Lower lobe of right lung (tissue), 2 donors: ENCODE measurements at regions not wholly inside any gene's neighbourhood (a gene's known extent, or its start where the extent isn't known, plus 50 kb on each side); places are given as distances from the start of the nearest gene placed in this dataset.

Experiments used
- ATAC-seq, 2 donors: fragments of 200-7000 bp; cut with Tn5 transposase; one replicate each; pipeline ENCODE4 v1.9.1; 2020 to 2022; ENCODE audit warnings: mild to moderate bottlenecking in 2 of 2, moderate library complexity in 2 of 2
- DNase-seq: peaks from one replicate; pipeline ENCODE4 v3.0.0-alpha.2; 2020
- H3K27ac ChIP-seq: fragments of 200-600 bp; one replicate; pipeline ENCODE4 v1.8.0; 2022
- H3K27me3 ChIP-seq: fragments of 200-600 bp; one replicate; pipeline ENCODE4 v1.8.0; 2022; ENCODE audit warnings: low read depth
- H3K36me3 ChIP-seq: fragments of 200-600 bp; one replicate; pipeline ENCODE4 v1.8.0; 2022; ENCODE audit warnings: mild to moderate bottlenecking
- H3K4me1 ChIP-seq: fragments of 200-600 bp; one replicate; pipeline ENCODE4 v1.8.0; 2022
- H3K4me3 ChIP-seq: fragments of 200-600 bp; one replicate; pipeline ENCODE4 v1.8.0; 2022; ENCODE audit warnings: mild to moderate bottlenecking
- H3K9me3 ChIP-seq: fragments of 200-600 bp; one replicate; pipeline ENCODE4 v1.8.0; 2022
- intact Hi-C: fragments of 100-400 bp; cut with DNase I; formaldehyde crosslinking; loops from one replicate; pipeline ENCODE4 v1.11.0; 2022
- TF ChIP-seq, protein P1 (sequence below): fragments of 200-600 bp; IDR thresholded peaks from one replicate; pipeline ENCODE4 v1.8.0; 2022; ENCODE audit warnings: antibody characterized with exemption, mild to moderate bottlenecking
- donor health status: DM: no; HTN: yes; CAD: no; lungs with severe emphysema.

DNA sequence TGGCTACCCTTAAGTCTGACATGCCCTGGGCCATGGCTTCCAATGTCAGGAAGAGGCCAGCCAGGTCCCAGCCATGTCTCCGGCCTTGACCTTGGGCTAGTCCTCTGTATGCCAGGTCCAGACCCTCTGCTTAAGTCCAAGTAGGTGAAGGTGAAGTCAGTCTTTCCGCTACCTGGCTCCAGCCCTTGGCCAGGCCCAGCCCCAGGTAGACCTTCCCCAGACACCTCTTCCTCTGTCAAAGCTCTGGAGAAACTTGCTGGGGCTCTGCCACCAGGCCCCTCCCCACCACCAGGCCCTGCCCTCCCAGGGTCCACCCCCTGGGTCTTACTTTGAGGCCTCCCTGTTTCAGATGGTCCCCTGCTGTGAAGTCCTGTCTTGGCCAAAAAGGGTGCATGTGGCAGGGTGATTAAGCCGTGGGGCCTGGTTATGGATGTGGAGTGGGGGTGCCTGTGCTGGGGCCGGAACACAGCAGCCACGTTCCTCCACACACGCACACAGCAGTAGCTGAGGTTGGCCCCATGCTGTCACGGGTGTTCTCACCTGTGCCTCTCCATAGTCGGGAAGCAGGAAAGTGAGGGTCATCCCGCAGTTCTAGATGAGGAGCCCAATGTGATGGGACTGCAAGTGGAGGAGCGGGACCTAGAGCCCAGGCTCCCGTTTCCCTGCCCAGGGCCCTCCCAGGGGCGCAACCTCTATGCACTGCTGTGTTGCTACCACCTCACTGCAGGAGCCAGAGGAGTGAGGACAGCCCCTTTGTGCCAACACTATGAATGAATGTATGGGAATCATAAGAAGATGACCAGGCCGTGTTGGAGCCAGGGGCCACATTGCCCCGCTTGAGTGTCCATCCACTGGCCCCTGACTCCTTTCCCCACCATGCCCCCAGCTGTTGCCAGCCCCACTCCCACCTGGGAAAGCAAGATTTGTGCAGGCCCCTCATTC lies 72.2 kb downstream of the LINC01488 start:
- H3K27ac ChIP-seq, result no peak overlapping the region
- no peak overlapping the region for H3K4me3 ChIP-seq
- H3K9me3 ChIP-seq, result peaks cover 17% of the 10 kb centered on the region
- no peaks in the 10 kb centered on the region for H3K36me3 ChIP-seq
- H3K4me1 ChIP-seq, result no peaks in the 10 kb centered on the region
- ATAC-seq (peak in 1 of 2 donors; percentile 21), DNase-seq (no peak)
- intact Hi-C loops, result no loop called here
- TF ChIP-seq, protein P1, sequence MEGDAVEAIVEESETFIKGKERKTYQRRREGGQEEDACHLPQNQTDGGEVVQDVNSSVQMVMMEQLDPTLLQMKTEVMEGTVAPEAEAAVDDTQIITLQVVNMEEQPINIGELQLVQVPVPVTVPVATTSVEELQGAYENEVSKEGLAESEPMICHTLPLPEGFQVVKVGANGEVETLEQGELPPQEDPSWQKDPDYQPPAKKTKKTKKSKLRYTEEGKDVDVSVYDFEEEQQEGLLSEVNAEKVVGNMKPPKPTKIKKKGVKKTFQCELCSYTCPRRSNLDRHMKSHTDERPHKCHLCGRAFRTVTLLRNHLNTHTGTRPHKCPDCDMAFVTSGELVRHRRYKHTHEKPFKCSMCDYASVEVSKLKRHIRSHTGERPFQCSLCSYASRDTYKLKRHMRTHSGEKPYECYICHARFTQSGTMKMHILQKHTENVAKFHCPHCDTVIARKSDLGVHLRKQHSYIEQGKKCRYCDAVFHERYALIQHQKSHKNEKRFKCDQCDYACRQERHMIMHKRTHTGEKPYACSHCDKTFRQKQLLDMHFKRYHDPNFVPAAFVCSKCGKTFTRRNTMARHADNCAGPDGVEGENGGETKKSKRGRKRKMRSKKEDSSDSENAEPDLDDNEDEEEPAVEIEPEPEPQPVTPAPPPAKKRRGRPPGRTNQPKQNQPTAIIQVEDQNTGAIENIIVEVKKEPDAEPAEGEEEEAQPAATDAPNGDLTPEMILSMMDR, result no peak
- H3K27me3 ChIP-seq, result no peaks in the 10 kb centered on the region

DNA sequence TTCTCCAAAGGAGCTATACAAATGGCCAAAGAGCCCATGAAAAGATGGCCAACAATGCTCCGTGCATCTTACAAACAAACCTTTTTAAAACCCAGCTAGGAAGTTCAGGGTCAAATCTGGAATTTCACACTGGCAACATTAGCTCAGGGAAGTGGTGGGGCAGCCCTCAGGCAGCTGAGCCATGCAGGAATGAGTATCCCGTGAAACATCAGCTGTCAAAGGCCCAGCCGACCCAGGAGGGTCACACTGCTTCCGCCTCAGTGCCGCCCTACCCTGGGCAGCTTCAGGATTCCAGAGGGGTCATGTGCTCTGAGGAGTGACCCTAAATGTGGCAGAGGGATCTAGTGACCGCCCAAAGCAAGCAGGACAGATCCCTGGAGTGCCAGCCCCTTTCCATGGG lies 73.4 kb downstream of the LINC01488 start:
- ATAC-seq (no peak), DNase-seq (no peak)
- Histone ChIP-seq H3K27ac (no peak overlapping the region), H3K4me3 (no peak overlapping the region), H3K36me3 (no peaks in the 10 kb centered on the region), H3K4me1 (no peaks in the 10 kb centered on the region), H3K27me3 (no peaks in the 10 kb centered on the region), H3K9me3 (peaks cover 12% of the 10 kb centered on the region)
- intact Hi-C loops, result no loop called here
- TF ChIP-seq, protein P1, result no peak

- no peak for ATAC-seq
- TF ChIP-seq, protein P1, result no peak
- no peak for DNase-seq
Observed at GRCh38 chr11:69557266-69557665, 75.8 kb downstream of the LINC01488 start.

GRCh38 chr11:69558519-69558941 lies 77.1 kb downstream of the LINC01488 start:
- Histone ChIP-seq H3K27ac (no peak overlapping the region), H3K36me3 (no peaks in the 10 kb centered on the region), H3K4me3 (no peak overlapping the region), H3K9me3 (no peaks in the 10 kb centered on the region), H3K27me3 (no peaks in the 10 kb centered on the region), H3K4me1 (no peaks in the 10 kb centered on the region)
- TF ChIP-seq, protein P1, result no peak
- DNase-seq (no peak), ATAC-seq (no peak)
- intact Hi-C loops, result no loop called here

More at GRCh38 chr11:69557266-69557665, 75.8 kb downstream of the LINC01488 start:
- no peak overlapping the region for H3K27ac ChIP-seq
- H3K4me1 ChIP-seq, result no peaks in the 10 kb centered on the region
- no peaks in the 10 kb centered on the region for H3K36me3 ChIP-seq
- no peak overlapping the region for H3K4me3 ChIP-seq
- H3K9me3 ChIP-seq, result no peaks in the 10 kb centered on the region
- no peaks in the 10 kb centered on the region for H3K27me3 ChIP-seq
- intact Hi-C loops, result no loop called here

GRCh38 chr11:69559181-69559580 lies 77.7 kb downstream of the LINC01488 start:
- no peaks in the 10 kb centered on the region for H3K9me3 ChIP-seq
- H3K4me1 ChIP-seq, result no peaks in the 10 kb centered on the region
- no peak overlapping the region for H3K27ac ChIP-seq
- no peaks in the 10 kb centered on the region for H3K36me3 ChIP-seq
- TF ChIP-seq, protein P1, result no peak
- DNase-seq (no peak), ATAC-seq (no peak)
- intact Hi-C loops, result no loop called here
- H3K4me3 ChIP-seq, result no peak overlapping the region
- no peaks in the 10 kb centered on the region for H3K27me3 ChIP-seq
